Suppressor macrophage treated with lipopolysaccharide for 1 hour (primary cell): ENCODE measurements at regions not wholly inside any gene's neighbourhood (a gene's known extent, or its start where the extent isn't known, plus 50 kb on each side); places are given as distances from the start of the nearest gene placed in this dataset.
"Not testable (repeated sequence)": the region's sequence is repeated elsewhere in the genome, so short reads cannot be mapped to it uniquely, and the experiment has no call there.

Experiments used
- DNase-seq, 3 donors: peaks; one replicate each; pipeline ENCODE4 v3.0.0-alpha.2; 2020 to 2022

DNA sequence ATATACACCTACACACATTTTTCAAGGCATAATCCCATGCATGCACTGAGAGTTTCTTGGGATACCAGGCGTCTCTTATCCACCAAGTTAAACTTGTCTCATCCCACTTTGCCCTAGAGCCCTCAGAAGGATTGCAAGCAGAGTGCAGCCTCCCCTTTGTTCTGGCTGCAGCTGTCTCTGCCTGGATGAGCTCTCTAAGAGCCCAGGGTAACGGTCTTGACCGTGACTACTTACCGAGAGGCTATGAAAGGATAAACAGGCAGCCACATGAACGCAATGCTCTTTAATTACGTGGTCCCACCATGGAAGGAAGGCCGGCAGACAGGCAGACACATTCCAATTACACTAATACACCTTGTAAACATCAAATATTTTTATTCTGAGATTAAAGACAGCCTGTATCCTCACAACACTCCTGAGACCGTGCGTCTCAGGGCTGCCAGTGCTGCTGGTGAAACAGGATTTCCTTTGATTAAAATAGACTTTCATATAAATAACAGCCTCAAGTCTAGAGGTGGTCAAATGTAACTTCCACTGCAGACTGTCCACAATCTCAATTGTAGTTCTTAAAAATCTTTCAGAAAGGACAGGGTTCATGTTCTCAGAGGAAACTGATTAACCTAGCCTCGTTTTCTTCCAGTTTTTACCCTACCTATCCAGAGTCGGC is 210.0 kb upstream of the PRDM1 start:
- DNase-seq: no peak

DNA sequence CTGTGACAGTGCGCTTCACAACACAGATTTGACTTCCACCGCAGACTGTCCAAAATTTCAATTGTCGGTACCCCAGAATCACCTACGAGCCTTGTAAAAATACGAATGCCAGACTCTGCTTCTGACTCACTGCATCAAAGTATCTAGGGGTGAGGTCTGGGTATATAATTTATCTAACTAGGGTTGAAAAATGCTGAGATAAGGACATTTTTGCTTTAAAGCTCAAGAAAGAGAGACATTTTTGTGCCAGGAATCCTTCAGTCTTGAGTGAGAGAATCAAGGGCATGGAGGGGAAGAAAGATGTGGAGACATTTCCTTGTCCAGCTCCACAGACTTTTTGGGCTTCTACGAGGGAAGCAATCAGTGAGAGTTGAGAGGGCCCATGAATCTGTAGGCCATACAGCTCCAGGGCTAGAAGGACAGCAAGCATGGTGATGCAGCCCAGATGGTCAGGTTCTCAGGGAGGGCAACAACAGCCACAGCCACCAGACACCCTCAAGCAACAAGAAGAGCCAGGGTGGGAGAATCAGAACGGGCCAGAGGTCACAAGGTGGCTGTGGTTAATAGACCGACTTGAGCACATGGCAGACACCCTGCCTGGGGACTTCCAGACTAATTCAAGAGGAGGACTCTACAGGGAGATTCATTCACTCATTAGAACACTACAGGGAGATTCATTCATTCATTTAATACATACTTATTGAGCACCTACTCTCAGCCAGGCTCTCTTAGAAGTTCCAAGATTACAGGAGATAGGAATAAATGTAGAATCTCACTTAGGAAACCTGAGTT is 211.1 kb upstream of the PRDM1 start:
- DNase-seq: no peak

DNA sequence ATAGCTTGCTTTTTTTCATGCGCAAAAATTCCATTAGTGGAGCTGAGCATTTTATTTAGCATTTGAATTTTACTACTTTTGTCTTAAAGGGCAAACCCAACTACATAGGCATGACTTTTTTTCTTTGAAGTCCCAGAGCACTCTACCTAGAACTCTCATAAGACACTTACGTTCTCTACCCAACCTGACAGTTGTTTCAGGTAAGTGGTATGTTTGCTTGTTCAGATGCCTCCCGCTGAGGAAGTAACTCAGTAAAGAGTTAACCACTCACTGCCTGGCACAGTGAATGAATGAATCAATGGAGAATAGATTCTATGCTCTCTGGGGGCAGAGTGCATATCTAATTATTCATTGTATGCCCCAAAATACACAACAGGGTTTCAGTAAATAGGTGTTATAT is 212.3 kb upstream of the PRDM1 start:
- no peak for DNase-seq

- peak in 1 of 3 donors; percentile 53 for DNase-seq
These were observed 212.9 kb upstream of the PRDM1 start for GRCh38 chr6:105873211-105873704.

DNA sequence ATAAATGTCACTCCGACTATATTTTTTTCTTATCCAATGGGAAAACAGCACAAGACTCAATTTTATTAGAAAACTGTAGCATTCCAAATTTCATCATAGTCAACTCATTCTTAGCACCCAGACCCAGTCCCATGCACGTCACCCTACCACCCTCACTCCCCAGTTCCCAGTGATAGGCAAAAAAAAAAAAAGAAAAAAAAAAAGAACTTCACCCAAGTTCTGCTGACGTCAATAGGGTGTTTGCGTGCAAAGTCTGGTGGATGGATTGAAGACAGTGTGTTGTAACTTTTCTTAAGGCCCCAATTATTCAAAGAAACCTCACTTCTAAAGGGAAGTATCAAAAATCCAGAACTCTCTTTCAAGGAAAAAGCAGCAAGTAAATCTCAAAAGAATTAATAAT is 213.9 kb upstream of the PRDM1 start:
- DNase-seq: peak; percentile 92 to 99 (median 98)

- no peak for DNase-seq
These were observed 214.6 kb upstream of the PRDM1 start for GRCh38 chr6:105871542-105871941.

GRCh38 chr6:105869835-105870440 is 216.2 kb upstream of the PRDM1 start:
- peak in 2 of 3 donors; percentile 67 to 82 for DNase-seq

DNA sequence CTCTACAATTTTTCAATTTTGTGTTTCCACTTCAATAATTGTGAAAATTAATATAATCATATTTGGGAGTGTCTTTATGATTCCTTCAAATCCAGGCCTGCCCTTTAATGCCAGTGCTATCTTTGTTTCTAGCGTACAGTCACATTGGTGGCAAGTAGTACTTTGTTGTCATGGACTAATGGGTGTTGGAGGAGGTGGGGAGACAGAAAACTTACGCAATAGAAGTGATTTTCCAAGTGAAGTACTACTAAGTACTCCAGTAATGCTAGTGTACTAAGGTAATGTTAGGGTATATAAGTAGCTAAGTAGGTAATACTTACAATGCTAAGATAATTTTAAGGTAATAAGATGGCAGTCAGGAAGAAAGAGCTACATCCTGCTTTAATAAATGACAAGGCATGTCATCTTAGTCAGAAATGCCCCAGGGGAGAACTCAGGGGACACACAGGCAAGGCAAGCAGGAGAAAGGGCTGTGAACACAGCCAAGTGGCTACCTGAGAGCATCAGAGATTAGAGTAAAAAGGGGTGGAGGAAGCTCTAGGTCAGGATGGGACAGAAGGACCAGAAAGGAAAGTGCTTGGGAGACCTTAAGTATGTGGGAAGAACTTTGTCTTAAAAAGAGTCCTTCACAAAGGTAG is 217.2 kb upstream of the PRDM1 start:
- no peak for DNase-seq

DNA sequence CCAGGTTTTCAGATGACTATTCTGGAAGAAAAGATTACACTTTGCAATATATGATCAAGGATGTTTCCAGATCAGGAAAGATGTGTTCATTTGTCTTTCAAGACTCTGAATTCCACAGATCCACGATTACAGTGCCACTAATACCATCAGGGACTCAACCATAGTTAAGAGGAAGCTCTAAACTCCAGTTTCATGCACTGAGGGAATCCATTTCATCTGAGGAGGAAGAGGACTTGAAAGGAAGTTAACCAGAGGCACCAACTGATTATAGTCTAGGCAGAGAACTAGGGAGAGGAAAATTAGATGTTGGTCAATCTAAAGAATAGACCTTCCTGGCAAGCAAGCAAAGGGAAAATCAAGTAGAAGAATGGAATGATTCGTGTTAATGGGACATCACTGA is 218.3 kb upstream of the PRDM1 start:
- no peak for DNase-seq

- DNase-seq: peak; percentile 58 to 65 (median 59)
These were observed 218.9 kb upstream of the PRDM1 start for GRCh38 chr6:105867277-105867676.

DNA sequence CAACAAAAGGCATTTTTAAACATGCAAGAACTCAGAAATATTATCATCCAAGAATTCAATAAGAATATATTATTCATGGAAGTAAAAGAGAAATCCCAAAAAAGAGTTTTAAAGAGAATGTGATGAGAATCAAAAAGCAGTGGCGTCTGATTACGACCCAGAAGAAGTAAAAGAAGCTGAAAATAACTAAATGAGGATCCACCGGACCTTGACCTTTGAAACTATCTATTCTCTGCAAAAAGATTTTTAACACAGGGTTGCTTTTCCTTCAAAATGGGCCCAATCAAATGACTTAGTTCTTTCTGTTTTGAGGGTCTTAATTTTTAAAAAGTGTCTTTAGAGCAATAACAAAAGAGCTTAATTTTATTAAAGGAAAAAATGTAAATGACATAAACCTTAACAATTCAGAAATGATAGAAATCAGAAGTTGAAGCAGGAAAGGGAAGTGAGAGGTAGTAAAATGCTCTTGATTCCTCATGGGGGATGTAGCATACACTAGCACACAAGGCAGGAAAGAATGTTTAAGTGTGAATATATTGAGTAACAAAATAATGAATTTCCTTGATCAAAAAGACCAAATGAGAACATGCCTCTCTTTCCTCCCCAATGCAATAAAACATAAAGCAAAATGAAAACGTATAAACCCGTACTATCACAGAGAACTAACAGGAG is 223.1 kb upstream of the PRDM1 start:
- no peak for DNase-seq

GRCh38 chr6:105860927-105861326 is 225.2 kb upstream of the PRDM1 start:
- DNase-seq: not testable (repeated sequence)

DNA sequence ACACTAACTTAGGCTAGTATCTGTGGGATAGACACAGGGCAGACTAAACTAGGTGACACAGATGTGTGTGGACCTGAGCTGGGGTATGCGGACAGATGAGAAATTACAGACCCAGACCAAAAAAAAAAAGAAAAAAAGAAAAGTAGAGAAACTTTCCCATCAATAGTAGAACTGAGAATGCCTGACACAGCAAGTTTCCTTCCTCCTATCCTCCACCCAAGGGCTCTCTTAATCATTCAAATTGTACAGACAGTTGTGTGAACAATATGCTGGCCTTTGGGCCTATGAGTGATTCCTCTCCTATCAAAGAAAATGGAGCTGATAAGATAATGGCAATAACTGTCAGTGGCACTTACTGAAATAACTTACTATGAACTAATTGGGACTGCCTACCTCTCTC is 226.7 kb upstream of the PRDM1 start:
- peak; percentile 78 to 94 (median 91) for DNase-seq

DNA sequence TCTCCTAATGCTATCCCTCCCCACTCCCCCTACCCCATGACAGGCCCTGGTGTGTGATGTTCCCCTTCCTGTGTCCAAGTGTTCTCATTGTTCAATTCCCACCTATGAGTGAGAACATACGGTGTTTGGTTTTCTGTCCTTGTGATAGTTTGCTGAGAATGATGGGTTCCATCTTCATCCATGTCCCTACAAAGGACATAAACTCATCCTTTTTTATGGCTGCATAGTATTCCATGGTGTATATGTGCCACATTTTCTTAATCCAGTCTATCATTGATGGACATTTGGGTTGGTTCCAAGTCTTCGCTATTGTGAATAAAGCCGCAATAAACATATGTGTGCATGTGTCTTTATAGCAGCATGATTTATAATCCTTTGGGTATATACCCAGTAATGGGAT is 227.5 kb upstream of the PRDM1 start:
- DNase-seq: not testable (repeated sequence)

GRCh38 chr6:105855433-105855832 is 230.7 kb upstream of the PRDM1 start:
- no peak for DNase-seq

GRCh38 chr6:105853979-105854378 is 232.2 kb upstream of the PRDM1 start:
- not testable (repeated sequence) for DNase-seq

GRCh38 chr6:105851606-105852005 is 234.5 kb upstream of the PRDM1 start:
- DNase-seq: no peak

- DNase-seq: no peak
These were observed 235.0 kb upstream of the PRDM1 start for GRCh38 chr6:105851113-105851580.

- DNase-seq: no peak
These were observed 235.6 kb upstream of the PRDM1 start for GRCh38 chr6:105850261-105851112.

DNA sequence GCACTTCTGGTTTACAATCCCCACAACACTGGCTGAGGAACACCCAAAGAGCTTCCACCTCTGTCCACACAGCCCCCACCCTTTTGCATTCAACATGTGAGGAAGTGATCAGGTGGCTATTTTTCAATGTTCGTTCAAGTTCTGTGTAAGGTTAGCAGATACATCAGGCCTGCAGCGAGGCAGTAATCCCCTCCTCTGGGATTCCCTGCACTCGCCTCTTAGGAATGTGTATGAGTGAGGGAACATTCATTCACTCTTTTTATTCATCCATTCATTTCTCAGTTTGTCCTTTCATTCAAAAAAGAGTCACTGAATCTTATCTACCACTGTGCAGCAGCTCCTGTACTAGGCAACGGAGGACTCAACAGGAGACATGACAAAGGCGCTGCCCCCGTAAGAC is 236.4 kb upstream of the PRDM1 start:
- DNase-seq: no peak

- DNase-seq: no peak
These were observed 238.7 kb upstream of the PRDM1 start for GRCh38 chr6:105847433-105847832.
